ENCODE measurements at regions not wholly inside any gene's neighbourhood (a gene's known extent, or its start where the extent isn't known, plus 50 kb on each side); places are given as distances from the start of the nearest gene placed in this dataset.
"Not testable (repeated sequence)": the region's sequence is repeated elsewhere in the genome, so short reads cannot be mapped to it uniquely, and the experiment has no call there.

DNA sequence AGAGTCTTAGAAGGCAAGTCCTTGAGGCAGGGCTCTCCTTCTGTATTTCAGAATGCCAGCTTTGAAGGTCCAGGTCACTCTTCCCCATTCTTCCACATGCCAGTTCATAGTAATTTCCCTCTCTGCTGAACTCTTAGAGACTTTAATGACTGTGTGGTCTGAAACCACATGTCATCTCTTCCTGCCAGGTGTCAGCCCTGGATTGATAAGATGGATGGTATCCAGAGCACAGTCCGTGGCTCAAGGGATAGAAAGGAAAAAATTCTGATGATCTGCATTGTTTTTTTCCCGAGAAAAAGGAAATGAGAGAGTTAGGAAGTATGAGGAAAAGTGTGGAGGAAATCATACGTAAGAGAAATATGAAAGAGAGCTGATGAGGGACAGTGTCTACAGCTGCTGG, 250.9 kb downstream of the TPBG start:
- H3K9me3 Mint-ChIP-seq = peaks cover 0 to 4% (median 0%) of the 10 kb centered on the region in 5 donors
- H3K4me1 ChIP-seq (ENCODE audit: insufficient read depth, low read length) = no peaks in the 10 kb centered on the region
- no peak for DNase-seq
- ChIA-PET POLR2A (no interaction called here), CTCF (no interaction called here)
- peaks cover 8 to 10% of the 10 kb centered on the region in 2 donors for H3K27me3 Mint-ChIP-seq
- no peaks in the 10 kb centered on the region for H3K9me3 ChIP-seq (ENCODE audit: low read length)
- no peaks in the 10 kb centered on the region for H3K4me1 Mint-ChIP-seq
- no peaks in the 10 kb centered on the region for H3K27me3 ChIP-seq (ENCODE audit: insufficient read depth, low read length, poor library complexity, severe bottlenecking)
- no peaks in the 10 kb centered on the region for H3K36me3 ChIP-seq (ENCODE audit: insufficient read depth, low read length)
- H3K36me3 Mint-ChIP-seq = no peaks in the 10 kb centered on the region
- H3K4me3 Mint-ChIP-seq = no peak overlapping the region
- no peak overlapping the region for H3K27ac ChIP-seq (ENCODE audit: low read depth, low read length)
- no peak overlapping the region for H3K4me3 ChIP-seq (ENCODE audit: low read length)
- no peak overlapping the region for H3K27ac Mint-ChIP-seq

DNA sequence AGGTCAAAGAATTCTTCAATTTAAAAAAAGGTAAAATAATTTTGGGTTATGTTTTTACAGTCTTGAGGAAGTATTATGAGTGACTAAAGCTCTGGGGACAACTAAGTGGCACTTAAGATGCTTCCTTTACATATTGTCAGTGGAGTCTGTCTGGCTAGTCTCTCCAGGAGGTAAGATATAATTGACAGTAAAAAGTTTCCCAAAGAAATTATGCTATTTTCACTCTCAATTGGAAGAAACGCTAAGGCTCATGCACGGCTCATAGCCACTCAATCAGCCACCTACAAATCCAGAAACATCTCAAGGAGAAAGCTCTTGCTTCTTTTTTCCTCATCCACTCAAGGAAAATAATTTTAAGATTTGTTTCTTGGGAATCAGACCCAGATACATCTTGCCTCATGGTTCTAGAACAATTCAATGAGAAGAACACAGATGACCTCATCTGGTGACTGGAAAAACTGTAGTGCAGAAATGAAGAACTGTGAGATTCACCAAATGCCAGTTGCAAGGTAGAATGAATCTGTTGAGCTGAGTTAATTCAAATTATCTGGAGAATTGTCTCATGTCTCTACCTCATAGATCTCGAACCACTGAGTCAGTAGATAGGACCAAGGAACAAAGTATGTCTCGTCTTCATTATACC, 252.9 kb downstream of the TPBG start:
- Mint-ChIP-seq H3K36me3 (no peaks in the 10 kb centered on the region), H3K9me3 (peaks cover 0 to 5% (median 2%) of the 10 kb centered on the region in 5 donors), H3K27me3 (peaks cover 6 to 10% of the 10 kb centered on the region in 2 donors), H3K27ac (no peak overlapping the region), H3K4me3 (no peak overlapping the region), H3K4me1 (no peaks in the 10 kb centered on the region)
- Histone ChIP-seq H3K27ac (ENCODE audit: low read depth, low read length) (no peak overlapping the region), H3K36me3 (ENCODE audit: insufficient read depth, low read length) (no peaks in the 10 kb centered on the region), H3K27me3 (ENCODE audit: insufficient read depth, low read length, poor library complexity, severe bottlenecking) (no peaks in the 10 kb centered on the region), H3K4me3 (ENCODE audit: low read length) (no peak overlapping the region), H3K4me1 (ENCODE audit: insufficient read depth, low read length) (no peaks in the 10 kb centered on the region), H3K9me3 (ENCODE audit: low read length) (no peaks in the 10 kb centered on the region)
- ChIA-PET POLR2A (no interaction called here), CTCF (no interaction called here)
- no peak for DNase-seq

DNA sequence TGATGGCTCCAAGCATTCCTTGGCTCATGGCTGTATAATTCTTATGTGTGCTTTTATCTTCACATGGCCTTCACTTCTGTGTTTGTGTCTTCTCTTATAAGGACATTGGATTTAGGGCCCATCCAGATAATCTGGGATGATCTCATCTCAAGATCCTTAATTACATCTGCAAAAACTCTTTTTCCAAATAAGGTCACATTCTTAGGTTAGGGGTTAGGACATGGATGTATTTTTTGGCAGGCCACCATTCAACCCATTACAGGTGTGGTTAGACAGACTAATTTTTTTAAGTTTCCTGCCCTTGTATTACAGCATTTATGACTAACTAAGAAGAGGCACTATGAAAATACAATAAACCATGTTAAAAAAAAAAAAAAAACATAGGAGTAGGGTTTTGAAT, 254.0 kb downstream of the TPBG start:
- CTCF ChIA-PET = interaction anchor here (0.8 kb wide), 1 partner anchor 11 kb away, joined by 5 read pairs; no protein-coding TSS in a partner anchor
- Mint-ChIP-seq H3K4me1 (no peaks in the 10 kb centered on the region), H3K9me3 (peaks cover 0 to 6% (median 2%) of the 10 kb centered on the region in 5 donors), H3K4me3 (no peak overlapping the region), H3K36me3 (no peaks in the 10 kb centered on the region), H3K27me3 (peaks cover 4 to 10% of the 10 kb centered on the region in 2 donors), H3K27ac (no peak overlapping the region)
- Histone ChIP-seq H3K27me3 (ENCODE audit: insufficient read depth, low read length, poor library complexity, severe bottlenecking) (no peaks in the 10 kb centered on the region), H3K36me3 (ENCODE audit: insufficient read depth, low read length) (no peaks in the 10 kb centered on the region), H3K27ac (ENCODE audit: low read depth, low read length) (no peak overlapping the region), H3K4me1 (ENCODE audit: insufficient read depth, low read length) (no peaks in the 10 kb centered on the region), H3K4me3 (ENCODE audit: low read length) (no peak overlapping the region), H3K9me3 (ENCODE audit: low read length) (no peaks in the 10 kb centered on the region)
- POLR2A ChIA-PET = no interaction called here
- DNase-seq = no peak

DNA sequence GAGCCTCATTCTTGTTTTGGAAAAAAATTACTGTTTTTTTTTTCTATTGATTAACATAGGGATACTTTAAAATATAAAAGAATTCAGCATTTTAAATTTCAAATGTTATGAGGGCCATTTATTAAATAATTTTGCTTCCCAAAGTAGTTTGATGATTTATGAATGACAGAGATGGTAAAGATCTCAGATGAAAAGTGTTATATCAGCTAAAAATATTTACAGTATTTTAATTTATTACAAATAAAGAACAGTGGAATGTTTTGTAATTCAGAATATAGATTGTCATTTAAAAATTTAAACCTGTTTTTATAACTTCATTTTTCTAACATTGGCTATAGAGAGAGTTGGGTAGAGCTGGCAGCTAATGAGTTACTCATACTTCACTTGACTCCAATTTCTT, 256.0 kb downstream of the TPBG start:
- CTCF ChIA-PET = no interaction called here
- no peak overlapping the region for H3K27ac Mint-ChIP-seq
- H3K4me3 Mint-ChIP-seq = no peak overlapping the region
- H3K36me3 Mint-ChIP-seq = no peaks in the 10 kb centered on the region
- peaks cover 0 to 8% (median 4%) of the 10 kb centered on the region in 5 donors for H3K9me3 Mint-ChIP-seq
- Histone ChIP-seq H3K36me3 (ENCODE audit: insufficient read depth, low read length) (no peaks in the 10 kb centered on the region), H3K4me1 (ENCODE audit: insufficient read depth, low read length) (no peaks in the 10 kb centered on the region), H3K9me3 (ENCODE audit: low read length) (no peaks in the 10 kb centered on the region), H3K27me3 (ENCODE audit: insufficient read depth, low read length, poor library complexity, severe bottlenecking) (no peaks in the 10 kb centered on the region), H3K27ac (ENCODE audit: low read depth, low read length) (no peak overlapping the region), H3K4me3 (ENCODE audit: low read length) (no peak overlapping the region)
- H3K27me3 Mint-ChIP-seq = peaks cover 4 to 10% of the 10 kb centered on the region in 2 donors
- POLR2A ChIA-PET = no interaction called here
- no peak for DNase-seq
- H3K4me1 Mint-ChIP-seq = no peaks in the 10 kb centered on the region

DNA sequence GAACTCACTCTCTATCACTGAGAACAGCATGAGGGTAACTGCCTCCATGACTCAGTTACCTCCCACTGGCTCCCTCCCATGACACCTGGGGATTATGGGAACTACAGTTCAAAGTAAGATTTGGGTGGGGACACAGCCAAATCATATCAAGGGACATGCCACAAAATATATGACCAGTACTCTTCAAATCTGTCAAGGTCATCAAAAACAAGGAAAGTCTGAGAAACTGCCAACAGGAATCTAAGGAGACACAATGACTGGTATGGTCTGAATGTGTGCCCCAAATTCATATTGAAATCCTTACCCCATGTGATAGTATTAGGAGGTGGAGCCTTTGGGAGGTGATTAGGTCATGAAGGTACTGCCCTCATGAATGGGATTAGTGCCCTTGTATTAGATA, 258.8 kb downstream of the TPBG start:
- peaks cover 2 to 8% (median 4%) of the 10 kb centered on the region in 5 donors for H3K9me3 Mint-ChIP-seq
- no peaks in the 10 kb centered on the region for H3K4me1 ChIP-seq (ENCODE audit: insufficient read depth, low read length)
- H3K9me3 ChIP-seq (ENCODE audit: low read length) = no peaks in the 10 kb centered on the region
- H3K27me3 Mint-ChIP-seq = peaks cover 2 to 10% of the 10 kb centered on the region in 2 donors
- no peaks in the 10 kb centered on the region for H3K36me3 ChIP-seq (ENCODE audit: insufficient read depth, low read length)
- no peaks in the 10 kb centered on the region for H3K27me3 ChIP-seq (ENCODE audit: insufficient read depth, low read length, poor library complexity, severe bottlenecking)
- no peak overlapping the region for H3K27ac ChIP-seq (ENCODE audit: low read depth, low read length)
- no peak overlapping the region for H3K4me3 Mint-ChIP-seq
- DNase-seq = no peak
- H3K27ac Mint-ChIP-seq = no peak overlapping the region
- ChIA-PET CTCF (no interaction called here), POLR2A (no interaction called here)
- H3K36me3 Mint-ChIP-seq = no peaks in the 10 kb centered on the region
- no peak overlapping the region for H3K4me3 ChIP-seq (ENCODE audit: low read length)
- no peaks in the 10 kb centered on the region for H3K4me1 Mint-ChIP-seq

DNA sequence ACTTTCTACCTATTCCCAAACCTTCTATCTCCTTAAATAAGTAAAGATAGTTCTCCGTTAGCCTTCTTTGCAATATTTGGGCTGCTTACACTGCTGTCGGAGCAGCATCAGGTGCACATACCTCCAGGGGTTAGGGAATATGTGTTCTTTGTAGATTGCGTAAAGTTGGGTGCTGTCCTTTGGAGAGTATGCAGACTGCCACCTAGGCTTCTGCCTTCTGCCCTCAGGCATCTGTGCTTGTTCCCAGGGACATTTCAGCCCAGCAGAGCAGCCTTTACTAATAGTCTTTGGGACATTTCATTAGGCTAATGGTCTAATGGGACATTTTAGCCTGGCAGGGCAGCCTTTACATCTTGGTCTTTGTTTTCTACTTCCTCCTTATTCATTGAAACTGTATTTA, 260.6 kb downstream of the TPBG start:
- ChIA-PET POLR2A (no interaction called here), CTCF (no interaction called here)
- no peak overlapping the region for H3K4me3 Mint-ChIP-seq
- Histone ChIP-seq H3K27me3 (ENCODE audit: insufficient read depth, low read length, poor library complexity, severe bottlenecking) (no peaks in the 10 kb centered on the region), H3K9me3 (ENCODE audit: low read length) (no peaks in the 10 kb centered on the region), H3K4me3 (ENCODE audit: low read length) (no peak overlapping the region), H3K4me1 (ENCODE audit: insufficient read depth, low read length) (no peaks in the 10 kb centered on the region), H3K36me3 (ENCODE audit: insufficient read depth, low read length) (no peaks in the 10 kb centered on the region), H3K27ac (ENCODE audit: low read depth, low read length) (no peak overlapping the region)
- DNase-seq = no peak
- no peak overlapping the region for H3K27ac Mint-ChIP-seq
- H3K9me3 Mint-ChIP-seq = peaks cover 2 to 8% (median 4%) of the 10 kb centered on the region in 5 donors
- H3K27me3 Mint-ChIP-seq = peaks cover under 1 to 5% of the 10 kb centered on the region in 2 donors
- H3K4me1 Mint-ChIP-seq = no peaks in the 10 kb centered on the region
- no peaks in the 10 kb centered on the region for H3K36me3 Mint-ChIP-seq

DNA sequence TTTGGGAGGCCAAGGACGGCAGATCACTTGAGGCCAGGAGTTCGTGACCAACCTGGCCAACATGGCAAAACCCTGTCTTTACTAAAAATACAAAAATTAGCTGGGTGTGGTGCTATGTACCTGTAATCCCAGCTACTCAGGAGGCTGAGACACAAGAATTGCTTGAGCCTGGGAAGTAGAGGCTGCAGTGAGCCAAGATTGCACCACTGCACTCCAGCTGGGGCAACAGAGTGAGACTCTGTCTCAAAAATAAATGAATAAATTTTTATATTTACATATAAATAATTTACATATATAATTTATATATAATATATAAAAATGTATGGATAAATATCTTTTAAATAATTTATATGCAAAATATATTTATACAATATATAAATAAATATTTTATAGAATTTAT, 263.3 kb downstream of the TPBG start:
- H3K9me3 ChIP-seq (ENCODE audit: low read length); H3K4me3 Mint-ChIP-seq; H3K4me1 Mint-ChIP-seq; POLR2A ChIA-PET; H3K4me1 ChIP-seq (ENCODE audit: insufficient read depth, low read length); H3K27ac Mint-ChIP-seq; H3K36me3 Mint-ChIP-seq; H3K9me3 Mint-ChIP-seq; H3K36me3 ChIP-seq (ENCODE audit: insufficient read depth, low read length); DNase-seq; H3K4me3 ChIP-seq (ENCODE audit: low read length); CTCF ChIA-PET; H3K27ac ChIP-seq (ENCODE audit: low read depth, low read length); H3K27me3 ChIP-seq (ENCODE audit: insufficient read depth, low read length, poor library complexity, severe bottlenecking): not testable (repeated sequence)
- peaks cover 0 to 10% of the 10 kb centered on the region in 2 donors for H3K27me3 Mint-ChIP-seq

DNA sequence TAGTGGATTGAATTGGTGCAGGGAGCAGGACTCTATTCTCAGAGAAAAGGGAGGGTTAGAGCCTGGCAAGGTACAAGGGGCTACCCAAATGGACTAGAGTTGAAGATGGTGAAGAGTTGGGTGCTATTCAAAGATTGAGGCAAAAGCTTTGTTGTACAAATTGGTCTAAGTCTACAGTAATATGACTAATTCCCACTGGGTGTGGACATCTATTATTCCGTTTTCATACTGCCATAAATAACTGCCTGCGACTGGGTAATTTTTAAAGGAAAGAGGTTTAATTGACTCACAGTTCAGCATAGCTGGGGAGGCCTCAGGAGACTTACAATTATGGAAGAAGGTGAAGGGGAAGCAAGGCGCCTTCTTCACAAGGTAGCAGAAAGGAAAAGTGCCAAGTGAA, 266.3 kb downstream of the TPBG start:
- Mint-ChIP-seq H3K36me3 (no peaks in the 10 kb centered on the region), H3K9me3 (peaks cover 0 to 3% (median 2%) of the 10 kb centered on the region in 5 donors), H3K27me3 (peaks cover 0 to 15% of the 10 kb centered on the region in 2 donors), H3K4me1 (no peaks in the 10 kb centered on the region), H3K4me3 (no peak overlapping the region), H3K27ac (no peak overlapping the region)
- no peak overlapping the region for H3K27ac ChIP-seq (ENCODE audit: low read depth, low read length)
- DNase-seq = no peak
- H3K4me3 ChIP-seq (ENCODE audit: low read length) = no peak overlapping the region
- CTCF ChIA-PET = no interaction called here
- H3K36me3 ChIP-seq (ENCODE audit: insufficient read depth, low read length) = no peaks in the 10 kb centered on the region
- H3K4me1 ChIP-seq (ENCODE audit: insufficient read depth, low read length) = no peaks in the 10 kb centered on the region
- no peaks in the 10 kb centered on the region for H3K27me3 ChIP-seq (ENCODE audit: insufficient read depth, low read length, poor library complexity, severe bottlenecking)
- POLR2A ChIA-PET = no interaction called here
- no peaks in the 10 kb centered on the region for H3K9me3 ChIP-seq (ENCODE audit: low read length)

DNA sequence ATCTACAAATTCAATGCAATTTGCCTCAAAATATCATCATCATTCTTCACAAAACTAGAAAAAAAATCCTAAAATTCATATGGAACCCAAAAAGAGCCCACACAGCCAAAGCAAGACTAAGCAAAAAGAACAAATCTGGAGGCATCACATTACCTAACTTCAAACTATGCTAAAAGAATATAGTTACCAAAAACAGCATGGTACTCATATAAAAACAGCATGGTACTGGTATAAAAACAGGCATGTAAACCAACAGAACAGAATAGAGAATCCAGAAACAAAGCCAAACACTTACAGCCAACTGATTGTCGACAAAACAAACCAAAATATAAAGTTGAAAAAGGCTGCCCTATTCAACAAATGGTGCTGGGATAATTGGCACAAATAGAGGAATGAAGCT, 278.1 kb downstream of the TPBG start:
- Histone ChIP-seq H3K4me3 (ENCODE audit: low read length) (no peak overlapping the region), H3K4me1 (ENCODE audit: insufficient read depth, low read length) (no peaks in the 10 kb centered on the region), H3K36me3 (ENCODE audit: insufficient read depth, low read length) (no peaks in the 10 kb centered on the region), H3K9me3 (ENCODE audit: low read length) (no peaks in the 10 kb centered on the region), H3K27ac (ENCODE audit: low read depth, low read length) (no peak overlapping the region), H3K27me3 (ENCODE audit: insufficient read depth, low read length, poor library complexity, severe bottlenecking) (no peaks in the 10 kb centered on the region)
- Mint-ChIP-seq H3K27me3 (no peaks in the 10 kb centered on the region), H3K36me3 (no peaks in the 10 kb centered on the region), H3K27ac (no peak overlapping the region), H3K4me3 (no peak overlapping the region), H3K9me3 (peaks cover 0 to 7% (median 0%) of the 10 kb centered on the region in 5 donors), H3K4me1 (no peaks in the 10 kb centered on the region)
- ChIA-PET POLR2A (no interaction called here), CTCF (no interaction called here)
- DNase-seq = no peak
